DND-41 (cell line): ENCODE measurements at regions not wholly inside any gene's neighbourhood (a gene's known extent, or its start where the extent isn't known, plus 50 kb on each side); places are given as distances from the start of the nearest gene placed in this dataset.

Source experiments
- ATAC-seq: fragments of 200-7000 bp; cut with Tn5 transposase; 3 replicates; pipeline ENCODE4 v1.9.1; 2021; ENCODE audit warnings: low read depth; ENCODE audit not compliant: insufficient read depth
- DNase-seq: peaks from one replicate; pipeline ENCODE4 v3.0.0-alpha.2; 2020
- H2AFZ ChIP-seq: 2 replicates; pipeline ENCODE4 v1.6.0; 2012; ENCODE audit warnings: low read depth, low read length
- H3K27ac ChIP-seq: 2 replicates; pipeline ENCODE4 v1.5.1; 2012; ENCODE audit warnings: low read length, inconsistent platforms
- H3K27me3 ChIP-seq: fragments of 200-600 bp; sonication (generic); 2 replicates; pipeline ENCODE4 v1.6.0; 2012; ENCODE audit warnings: low read length, mild to moderate bottlenecking, inconsistent platforms; ENCODE audit not compliant: insufficient read depth, poor library complexity
- H3K36me3 ChIP-seq: 2 replicates; pipeline ENCODE4 v1.5.1; 2012; ENCODE audit warnings: low read length, inconsistent platforms; ENCODE audit not compliant: insufficient read depth
- H3K4me1 ChIP-seq: 2 replicates; pipeline ENCODE4 v1.5.1; 2012; ENCODE audit warnings: mild to moderate bottlenecking, low read length; ENCODE audit not compliant: insufficient read depth
- H3K4me2 ChIP-seq: 2 replicates; pipeline ENCODE4 v1.6.0; 2012; ENCODE audit warnings: mild to moderate bottlenecking, moderate library complexity, low read length, inconsistent platforms; ENCODE audit not compliant: insufficient read depth
- H3K4me3 ChIP-seq, 2 experiments: fragments of 200-600 bp in 1 of 2; shearing (Covaris generic) in 1 of 2; 2 replicates each; pipeline ENCODE4 v1.5.1; 2012 to 2016; ENCODE audit warnings: inconsistent platforms in 2 of 2, low read length in 2 of 2, mild to moderate bottlenecking in 2 of 2, low read depth in 1 of 2, moderate library complexity in 1 of 2
- H3K79me2 ChIP-seq: 2 replicates; pipeline ENCODE4 v1.6.0; 2012; ENCODE audit warnings: low read length, inconsistent platforms; ENCODE audit not compliant: insufficient read depth
- H3K9ac ChIP-seq: 2 replicates; pipeline ENCODE4 v1.6.0; 2012; ENCODE audit warnings: low read depth, mild to moderate bottlenecking, inconsistent platforms, low read length, moderate library complexity
- H3K9me3 ChIP-seq: 2 replicates; pipeline ENCODE4 v1.5.1; 2012; ENCODE audit warnings: low read length, moderate library complexity, mild to moderate bottlenecking, inconsistent platforms; ENCODE audit not compliant: insufficient read depth, severe bottlenecking
- H4K20me1 ChIP-seq: 2 replicates; pipeline ENCODE4 v1.6.0; 2012; ENCODE audit warnings: low read length; ENCODE audit not compliant: insufficient read depth
- EZH2 ChIP-seq: IDR thresholded peaks from 3 replicates; pipeline ENCODE4 v1.6.1; 2012; ENCODE audit warnings: borderline replicate concordance, low read depth, mild to moderate bottlenecking, moderate library complexity, low read length, inconsistent platforms; ENCODE audit not compliant: severe bottlenecking
- TF ChIP-seq, protein P1 (sequence below): IDR thresholded peaks from 2 replicates; pipeline ENCODE4 v1.5.1; 2012; ENCODE audit warnings: borderline replicate concordance, low read length, moderate library complexity, mild to moderate bottlenecking; ENCODE audit not compliant: poor library complexity, severe bottlenecking; ENCODE audit errors: extremely low read depth

DNA sequence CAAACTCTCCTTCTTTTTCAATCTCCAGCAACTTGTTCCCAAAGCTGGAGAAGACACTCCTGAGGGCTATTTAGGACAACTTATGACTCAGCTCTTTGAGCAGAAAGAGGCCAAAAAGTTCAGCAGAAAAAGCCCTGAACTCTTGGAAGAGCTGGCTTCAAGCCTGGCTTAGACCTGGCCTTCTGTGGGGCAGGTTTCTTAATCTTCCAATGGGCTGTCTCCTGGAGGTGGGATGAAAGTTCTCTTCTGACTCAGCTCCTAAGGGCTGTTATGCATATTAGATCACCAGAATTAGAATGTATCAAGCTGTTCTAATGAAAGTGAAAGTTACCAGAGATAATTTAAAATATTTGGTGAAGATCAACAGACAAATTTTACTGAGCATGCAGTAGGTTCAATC is 129.4 kb downstream of the RAD51AP2 start:
- H3K9ac ChIP-seq: no peak overlapping the region
- H3K27me3 ChIP-seq: no peaks in the 10 kb centered on the region
- no peak for TF ChIP-seq EZH2
- TF ChIP-seq, protein P1, sequence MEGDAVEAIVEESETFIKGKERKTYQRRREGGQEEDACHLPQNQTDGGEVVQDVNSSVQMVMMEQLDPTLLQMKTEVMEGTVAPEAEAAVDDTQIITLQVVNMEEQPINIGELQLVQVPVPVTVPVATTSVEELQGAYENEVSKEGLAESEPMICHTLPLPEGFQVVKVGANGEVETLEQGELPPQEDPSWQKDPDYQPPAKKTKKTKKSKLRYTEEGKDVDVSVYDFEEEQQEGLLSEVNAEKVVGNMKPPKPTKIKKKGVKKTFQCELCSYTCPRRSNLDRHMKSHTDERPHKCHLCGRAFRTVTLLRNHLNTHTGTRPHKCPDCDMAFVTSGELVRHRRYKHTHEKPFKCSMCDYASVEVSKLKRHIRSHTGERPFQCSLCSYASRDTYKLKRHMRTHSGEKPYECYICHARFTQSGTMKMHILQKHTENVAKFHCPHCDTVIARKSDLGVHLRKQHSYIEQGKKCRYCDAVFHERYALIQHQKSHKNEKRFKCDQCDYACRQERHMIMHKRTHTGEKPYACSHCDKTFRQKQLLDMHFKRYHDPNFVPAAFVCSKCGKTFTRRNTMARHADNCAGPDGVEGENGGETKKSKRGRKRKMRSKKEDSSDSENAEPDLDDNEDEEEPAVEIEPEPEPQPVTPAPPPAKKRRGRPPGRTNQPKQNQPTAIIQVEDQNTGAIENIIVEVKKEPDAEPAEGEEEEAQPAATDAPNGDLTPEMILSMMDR: no peak
- no peak for ATAC-seq
- no peak overlapping the region for H3K4me3 ChIP-seq
- no peaks in the 10 kb centered on the region for H3K4me1 ChIP-seq
- no peak overlapping the region for H3K4me2 ChIP-seq
- no peaks in the 10 kb centered on the region for H3K79me2 ChIP-seq
- H3K27ac ChIP-seq: no peak overlapping the region
- no peak overlapping the region for H2AFZ ChIP-seq
- H3K36me3 ChIP-seq: no peaks in the 10 kb centered on the region
- no peaks in the 10 kb centered on the region for H4K20me1 ChIP-seq
- no peaks in the 10 kb centered on the region for H3K9me3 ChIP-seq
- DNase-seq: no peak

DNA sequence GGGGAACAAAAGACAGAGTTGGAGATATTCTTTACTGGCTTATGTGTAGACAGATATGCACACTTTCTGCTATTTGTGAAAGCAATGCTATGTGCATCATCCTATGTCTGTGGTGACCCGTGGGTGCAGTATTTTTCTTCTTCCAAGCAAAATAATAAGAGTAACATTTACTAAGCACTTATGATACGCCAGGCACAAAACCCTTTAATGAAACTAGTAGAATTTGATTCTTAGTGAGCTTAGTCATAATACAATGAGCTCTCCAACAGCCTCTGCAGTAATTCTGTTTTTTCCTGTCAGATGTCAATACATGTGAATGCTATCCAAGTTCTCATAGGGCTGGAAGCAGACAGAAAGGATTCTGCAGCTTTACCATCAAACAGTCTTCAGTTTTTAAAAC is 130.6 kb downstream of the RAD51AP2 start:
- Histone ChIP-seq H4K20me1 (no peaks in the 10 kb centered on the region), H2AFZ (no peak overlapping the region), H3K4me2 (no peak overlapping the region), H3K9me3 (no peaks in the 10 kb centered on the region), H3K4me1 (no peaks in the 10 kb centered on the region), H3K4me3 (no peak overlapping the region), H3K9ac (no peak overlapping the region), H3K27ac (no peak overlapping the region), H3K79me2 (no peaks in the 10 kb centered on the region), H3K36me3 (no peaks in the 10 kb centered on the region), H3K27me3 (no peaks in the 10 kb centered on the region)
- ATAC-seq: no peak
- no peak for DNase-seq
- TF ChIP-seq, protein P1: no peak
- no peak for TF ChIP-seq EZH2

DNA sequence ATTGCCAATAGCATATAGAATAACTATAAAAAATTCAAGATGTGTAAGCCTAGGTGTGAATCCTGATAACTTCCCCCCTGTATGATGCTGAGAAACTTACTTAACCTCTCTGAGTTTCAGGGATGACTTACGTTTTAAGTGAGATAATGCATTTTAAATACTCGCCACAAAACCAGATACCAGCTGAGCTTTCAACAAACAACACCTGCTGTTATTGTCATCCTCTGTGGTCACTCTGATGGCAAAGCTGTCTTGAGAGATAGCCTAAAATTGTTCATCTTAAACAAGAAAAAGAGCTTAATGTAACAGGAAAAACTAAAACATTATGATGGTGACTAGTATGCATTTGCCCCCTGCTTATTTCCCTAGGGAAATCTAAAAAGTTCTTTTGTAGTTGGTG is 131.5 kb downstream of the RAD51AP2 start:
- H2AFZ ChIP-seq: no peak overlapping the region
- no peak overlapping the region for H3K4me2 ChIP-seq
- H3K9ac ChIP-seq: no peak overlapping the region
- no peak for ATAC-seq
- no peak for DNase-seq
- H3K4me3 ChIP-seq: no peak overlapping the region
- H3K36me3 ChIP-seq: no peaks in the 10 kb centered on the region
- TF ChIP-seq, protein P1: no peak
- no peak for TF ChIP-seq EZH2
- no peaks in the 10 kb centered on the region for H4K20me1 ChIP-seq
- H3K9me3 ChIP-seq: no peaks in the 10 kb centered on the region
- no peaks in the 10 kb centered on the region for H3K4me1 ChIP-seq
- H3K79me2 ChIP-seq: no peaks in the 10 kb centered on the region
- H3K27ac ChIP-seq: no peak overlapping the region
- no peaks in the 10 kb centered on the region for H3K27me3 ChIP-seq

DNA sequence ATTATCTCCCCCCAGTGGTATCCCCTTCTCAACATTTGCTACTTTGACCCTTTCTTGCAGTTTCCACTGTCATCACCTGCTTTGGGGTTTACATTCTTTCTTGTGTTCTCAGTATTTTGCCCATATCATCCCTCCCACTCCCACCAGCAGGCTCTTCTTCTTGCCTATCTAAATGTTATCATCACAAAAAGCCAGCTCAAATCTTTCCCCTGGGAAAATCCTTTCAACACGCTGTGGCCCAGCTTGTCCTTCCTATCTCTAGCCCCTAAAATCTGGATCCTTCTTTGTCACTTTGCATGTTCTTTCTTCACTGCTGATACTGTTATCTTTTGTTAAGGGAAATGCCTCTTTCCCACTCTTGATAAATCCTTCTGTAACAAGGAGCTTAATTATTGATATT is 138.2 kb downstream of the RAD51AP2 start:
- Histone ChIP-seq H3K4me3 (no peak overlapping the region), H3K4me1 (no peaks in the 10 kb centered on the region), H2AFZ (no peak overlapping the region), H3K27me3 (no peaks in the 10 kb centered on the region), H3K9me3 (no peaks in the 10 kb centered on the region), H3K79me2 (no peaks in the 10 kb centered on the region), H3K27ac (no peak overlapping the region), H4K20me1 (no peaks in the 10 kb centered on the region), H3K36me3 (no peaks in the 10 kb centered on the region), H3K4me2 (no peak overlapping the region), H3K9ac (no peak overlapping the region)
- ATAC-seq: no peak
- TF ChIP-seq, protein P1: no peak
- DNase-seq: no peak
